Renal cortex interstitium (tissue), 11 donors: ENCODE measurements at regions not wholly inside any gene's neighbourhood (a gene's known extent, or its start where the extent isn't known, plus 50 kb on each side); places are given as distances from the start of the nearest gene placed in this dataset.

Experiments
- DNase-seq, 11 donors: peaks; one replicate each; pipeline ENCODE4 v3.0.0-alpha.2; 2013; ENCODE audit warnings: low read depth in 9 of 11, low spot score in 4 of 11; ENCODE audit errors: extremely low read depth in 1 of 11

GRCh38 chr12:92362785-92363184, 217.1 kb upstream of the BTG1 start:
- DNase-seq: no peak

GRCh38 chr12:92362126-92362525, 216.5 kb upstream of the BTG1 start:
- DNase-seq: peak in 1 of 11 donors; percentile 20

- no peak for DNase-seq
Measured at GRCh38 chr12:92360543-92360942, 214.9 kb upstream of the BTG1 start.

- no peak for DNase-seq
Measured at GRCh38 chr12:92359581-92360209, 214.0 kb upstream of the BTG1 start.

- no peak for DNase-seq
Measured at GRCh38 chr12:92357584-92358261, 212.1 kb upstream of the BTG1 start.

GRCh38 chr12:92356425-92356824, 210.8 kb upstream of the BTG1 start:
- DNase-seq: no peak

GRCh38 chr12:92349635-92350034, 204.0 kb upstream of the BTG1 start:
- no peak for DNase-seq

- DNase-seq: no peak
Measured at GRCh38 chr12:92342574-92342973, 196.9 kb upstream of the BTG1 start.

- no peak for DNase-seq
Measured at GRCh38 chr12:92341065-92341668, 195.5 kb upstream of the BTG1 start.

GRCh38 chr12:92340441-92341064, 194.9 kb upstream of the BTG1 start:
- DNase-seq: no peak

- no peak for DNase-seq
Measured at GRCh38 chr12:92340003-92340402, 194.4 kb upstream of the BTG1 start.

GRCh38 chr12:92339198-92339821, 193.7 kb upstream of the BTG1 start:
- DNase-seq: no peak

GRCh38 chr12:92338671-92339070, 193.0 kb upstream of the BTG1 start:
- DNase-seq: no peak

GRCh38 chr12:92338102-92338501, 192.5 kb upstream of the BTG1 start:
- DNase-seq: no peak

- DNase-seq: no peak
Measured at GRCh38 chr12:92337128-92337527, 191.5 kb upstream of the BTG1 start.

GRCh38 chr12:92336641-92337040, 191.0 kb upstream of the BTG1 start:
- no peak for DNase-seq

GRCh38 chr12:92335831-92336230, 190.2 kb upstream of the BTG1 start:
- DNase-seq: no peak

GRCh38 chr12:92334552-92334951, 188.9 kb upstream of the BTG1 start:
- no peak for DNase-seq

- DNase-seq: no peak
Measured at GRCh38 chr12:92332552-92332951, 186.9 kb upstream of the BTG1 start.

- DNase-seq: no peak
Measured at GRCh38 chr12:92331383-92331782, 185.7 kb upstream of the BTG1 start.
